ENCODE measurements at regions not wholly inside any gene's neighbourhood (a gene's known extent, or its start where the extent isn't known, plus 50 kb on each side); places are given as distances from the start of the nearest gene placed in this dataset.

GRCh38 chr10:124302951-124303505, 115.7 kb downstream of the OAT start:
- TF ChIP-seq CTCF (IDR thresholded peaks at IDR 0.05): no peak
- no peak for TF ChIP-seq POLR2A (IDR thresholded peaks at IDR 0.05)
- no peak for TF ChIP-seq POLR2AphosphoS5 (IDR thresholded peaks at IDR 0.05)
- TF ChIP-seq EP300 (IDR thresholded peaks at IDR 0.05): no peak

Measured in sigmoid colon (tissue), 4 donors.